ENCODE measurements at regions not wholly inside any gene's neighbourhood (a gene's known extent, or its start where the extent isn't known, plus 50 kb on each side); places are given as distances from the start of the nearest gene placed in this dataset.

GRCh38 chr2:226127682-226128081 lies 671.9 kb downstream of the IRS1 start:
- DNase-seq (ENCODE audit: low spot score), result no peak
- TF ChIP-seq CTCF (IDR thresholded peaks at IDR 0.05), result no peak
- Histone ChIP-seq H3K27ac (no peak overlapping the region), H3K4me3 (no peak overlapping the region)

- no peak overlapping the region for H3K4me3 ChIP-seq
- DNase-seq (ENCODE audit: low spot score), result no peak
- H3K27ac ChIP-seq, result no peak overlapping the region
- TF ChIP-seq CTCF (IDR thresholded peaks at IDR 0.05), result no peak
Observed at GRCh38 chr2:226126104-226126503, 673.5 kb downstream of the IRS1 start.

GRCh38 chr2:226125176-226125883 lies 674.3 kb downstream of the IRS1 start:
- H3K27ac ChIP-seq, result peak overlapping the region in 1 of 2 donors; percentile 22
- no peak overlapping the region for H3K4me3 ChIP-seq
- TF ChIP-seq CTCF (IDR thresholded peaks at IDR 0.05), result no peak
- DNase-seq (ENCODE audit: low spot score), result no peak

- no peak overlapping the region for H3K27ac ChIP-seq
- TF ChIP-seq CTCF (IDR thresholded peaks at IDR 0.05), result no peak
Observed at GRCh38 chr2:226124548-226125011, 675.0 kb downstream of the IRS1 start.

GRCh38 chr2:226123300-226123699 lies 676.3 kb downstream of the IRS1 start:
- TF ChIP-seq CTCF (IDR thresholded peaks at IDR 0.05), result no peak
- Histone ChIP-seq H3K4me3 (no peak overlapping the region), H3K27ac (no peak overlapping the region)
- DNase-seq (ENCODE audit: low spot score), result no peak

More at GRCh38 chr2:226124548-226125011, 675.0 kb downstream of the IRS1 start:
- no peak for DNase-seq (ENCODE audit: low spot score)
- H3K4me3 ChIP-seq, result no peak overlapping the region

- TF ChIP-seq CTCF (IDR thresholded peaks at IDR 0.05), result no peak
- DNase-seq (ENCODE audit: low spot score), result no peak
- H3K4me3 ChIP-seq, result no peak overlapping the region
- no peak overlapping the region for H3K27ac ChIP-seq
Observed at GRCh38 chr2:226122041-226122440, 677.6 kb downstream of the IRS1 start.

GRCh38 chr2:226121046-226121738 lies 678.4 kb downstream of the IRS1 start:
- H3K27ac ChIP-seq, result no peak overlapping the region
- no peak for DNase-seq (ENCODE audit: low spot score)

More at GRCh38 chr2:226121046-226121738, 678.4 kb downstream of the IRS1 start:
- no peak for TF ChIP-seq CTCF (IDR thresholded peaks at IDR 0.05)
- no peak overlapping the region for H3K4me3 ChIP-seq

All from coronary artery (tissue), 2 donors.